Tibial nerve (tissue), 4 donors: ENCODE measurements at regions not wholly inside any gene's neighbourhood (a gene's known extent, or its start where the extent isn't known, plus 50 kb on each side); places are given as distances from the start of the nearest gene placed in this dataset.

ENCODE experiments used
- CTCF ChIP-seq, 5 experiments: fragments of 200-600 bp in 3 of 5; fragments of 450-650 bp in 2 of 5; sonication (generic) in 3 of 5; IDR thresholded peaks; one replicate each; pipeline ENCODE4 v1.5.1; 2016 to 2019; ENCODE audit warnings: antibody characterized with exemption in 5 of 5, mild to moderate bottlenecking in 3 of 5, moderate library complexity in 2 of 5
- EP300 ChIP-seq, 2 donors: sonication (generic); formaldehyde crosslinking; IDR thresholded peaks; one replicate each; pipeline ENCODE4 v1.6.1; 2017; ENCODE audit warnings: antibody characterized with exemption in 2 of 2, mild to moderate bottlenecking in 1 of 2
- POLR2A ChIP-seq, 2 donors: fragments of 450-650 bp; IDR thresholded peaks; one replicate each; pipeline ENCODE4 v1.6.1; 2017; ENCODE audit warnings: antibody characterized with exemption in 2 of 2, mild to moderate bottlenecking in 2 of 2, moderate library complexity in 2 of 2

GRCh38 chr12:14185427-14186192, 179.9 kb upstream of the ATF7IP start:
- peak; percentile 16 to 55 (median 24) for TF ChIP-seq CTCF (IDR thresholded peaks at IDR 0.05)
- TF ChIP-seq POLR2A (IDR thresholded peaks at IDR 0.05), result no peak
- TF ChIP-seq EP300 (IDR thresholded peaks at IDR 0.05), result no peak
